WTC11 (cell line): ENCODE measurements at regions not wholly inside any gene's neighbourhood (a gene's known extent, or its start where the extent isn't known, plus 50 kb on each side); places are given as distances from the start of the nearest gene placed in this dataset.

Experiments
- ATAC-seq: fragments of 200-7000 bp; cut with Tn5 transposase; 2 replicates; pipeline ENCODE4 v1.10.0; 2021; ENCODE audit warnings: mild to moderate bottlenecking, moderate library complexity
- CTCF ChIA-PET: fragments of 300-600 bp; sonication (Branson Sonifier 250); formaldehyde crosslinking; loops from one replicate; lab custom pipeline; 2021; ENCODE audit warnings: antibody characterized with exemption; lab: Charles Lee
- POLR2A ChIA-PET: fragments of 350-600 bp; sonication (Branson Sonifier 250); formaldehyde crosslinking; loops from one replicate; lab custom pipeline; 2021; ENCODE audit warnings: antibody characterized with exemption; lab: Charles Lee
- DNase-seq: peaks from one replicate; pipeline ENCODE4 v3.0.0; 2021; ENCODE audit warnings: low spot score
- H3K27ac Mint-ChIP-seq: 2 replicates; pipeline ENCODE4 v1.8.0; 2021; ENCODE audit warnings: mixed read lengths
- H3K27me3 Mint-ChIP-seq: 2 replicates; pipeline ENCODE4 v1.8.0; 2021; ENCODE audit warnings: low read depth, mild to moderate bottlenecking, moderate library complexity, mixed read lengths
- H3K36me3 Mint-ChIP-seq: 2 replicates; pipeline ENCODE4 v1.8.0; 2021; ENCODE audit warnings: mixed read lengths
- H3K4me1 Mint-ChIP-seq: 2 replicates; pipeline ENCODE4 v1.8.0; 2022; ENCODE audit warnings: mixed read lengths
- H3K4me3 Mint-ChIP-seq: 2 replicates; pipeline ENCODE4 v1.8.0; 2021; ENCODE audit warnings: mild to moderate bottlenecking, moderate library complexity, mixed read lengths
- H3K9me3 Mint-ChIP-seq: 2 replicates; pipeline ENCODE4 v1.8.0; 2021; ENCODE audit warnings: mixed read lengths
- CDX4 ChIP-seq: fragments of 250-450 bp; sonication (Bioruptor Pico); IDR thresholded peaks from 2 replicates; pipeline ENCODE4 v1.9.0; 2021; ENCODE audit warnings: moderate library complexity, mild to moderate bottlenecking, inconsistent platforms, borderline replicate concordance
- E2F1 ChIP-seq: sonication (generic); formaldehyde crosslinking; IDR thresholded peaks from 2 replicates; pipeline ENCODE4 v1.8.0; 2022; ENCODE audit warnings: mild to moderate bottlenecking, missing genetic modification reagents
- E2F5 ChIP-seq: sonication (generic); formaldehyde crosslinking; IDR thresholded peaks from 2 replicates; pipeline ENCODE4 v1.8.1; 2022; ENCODE audit warnings: mild to moderate bottlenecking, moderate library complexity, missing genetic modification reagents
- FOXJ3 ChIP-seq: sonication (generic); formaldehyde crosslinking; IDR thresholded peaks from 2 replicates; pipeline ENCODE4 v1.9.0; 2021; ENCODE audit warnings: missing genetic modification reagents, mild to moderate bottlenecking, borderline replicate concordance
- GABPB1 ChIP-seq: sonication (generic); formaldehyde crosslinking; IDR thresholded peaks from 2 replicates; pipeline ENCODE4 v1.8.1; 2023; ENCODE audit warnings: mild to moderate bottlenecking, missing genetic modification reagents
- GRHL2 ChIP-seq: fragments of 250-450 bp; sonication (Bioruptor Pico); IDR thresholded peaks from 2 replicates; pipeline ENCODE4 v1.8.0; 2022; ENCODE audit warnings: mild to moderate bottlenecking, moderate library complexity; ENCODE audit not compliant: insufficient replicate concordance, severe bottlenecking
- GTF2I ChIP-seq: fragments of 250-450 bp; sonication (Bioruptor Pico); conservative IDR thresholded peaks from 2 replicates; pipeline ENCODE4 v1.4.0; 2021; ENCODE audit warnings: mild to moderate bottlenecking
- HMGA2 ChIP-seq: fragments of 250-450 bp; sonication (Bioruptor Pico); IDR thresholded peaks from 2 replicates; pipeline ENCODE4 v1.4.0; 2021; ENCODE audit warnings: mild to moderate bottlenecking, moderate library complexity
- MAX ChIP-seq: sonication (generic); formaldehyde crosslinking; IDR thresholded peaks from 2 replicates; pipeline ENCODE4 v1.8.0; 2022; ENCODE audit warnings: mild to moderate bottlenecking, missing genetic modification reagents
- MLX ChIP-seq: sonication (generic); formaldehyde crosslinking; IDR thresholded peaks from 2 replicates; pipeline ENCODE4 v1.8.1; 2023; ENCODE audit warnings: mild to moderate bottlenecking, missing genetic modification reagents, moderate library complexity
- MYBL2 ChIP-seq: sonication (generic); formaldehyde crosslinking; IDR thresholded peaks from 2 replicates; pipeline ENCODE4 v1.8.1; 2023; ENCODE audit warnings: mild to moderate bottlenecking, moderate library complexity, missing genetic modification reagents
- NFE2L1 ChIP-seq: sonication (generic); formaldehyde crosslinking; IDR thresholded peaks from 2 replicates; pipeline ENCODE4 v1.8.1; 2023; ENCODE audit warnings: missing genetic modification reagents
- RELA ChIP-seq: sonication (generic); formaldehyde crosslinking; IDR thresholded peaks from 2 replicates; pipeline ENCODE4 v1.8.1; 2022; ENCODE audit warnings: missing genetic modification reagents, mild to moderate bottlenecking, borderline replicate concordance
- SOX15 ChIP-seq: fragments of 250-450 bp; sonication (Bioruptor Pico); IDR thresholded peaks from 2 replicates; pipeline ENCODE4 v1.9.0; 2021; ENCODE audit warnings: mild to moderate bottlenecking
- SP1 ChIP-seq: sonication (generic); formaldehyde crosslinking; conservative IDR thresholded peaks from 2 replicates; pipeline ENCODE4 v1.8.1; 2022; ENCODE audit warnings: missing genetic modification reagents
- STAT6 ChIP-seq: sonication (generic); formaldehyde crosslinking; conservative IDR thresholded peaks from 2 replicates; pipeline ENCODE4 v1.8.1; 2023; ENCODE audit warnings: mild to moderate bottlenecking, low read depth, missing genetic modification reagents, moderate library complexity
- TCF7 ChIP-seq: sonication (generic); formaldehyde crosslinking; IDR thresholded peaks from 2 replicates; pipeline ENCODE4 v1.8.0; 2022; ENCODE audit warnings: mild to moderate bottlenecking, low read depth, missing genetic modification reagents, moderate library complexity
- TEAD4 ChIP-seq: sonication (generic); formaldehyde crosslinking; IDR thresholded peaks from 2 replicates; pipeline ENCODE4 v1.8.0; 2022; ENCODE audit warnings: mild to moderate bottlenecking, missing genetic modification reagents
- TP53 ChIP-seq: sonication (generic); formaldehyde crosslinking; IDR thresholded peaks from 2 replicates; pipeline ENCODE4 v1.8.1; 2023; ENCODE audit warnings: mild to moderate bottlenecking, missing genetic modification reagents
- ZBTB21 ChIP-seq: sonication (generic); formaldehyde crosslinking; IDR thresholded peaks from 2 replicates; pipeline ENCODE4 v1.8.1; 2023; ENCODE audit warnings: mild to moderate bottlenecking, missing genetic modification reagents, borderline replicate concordance
- ZNF138 ChIP-seq: sonication (generic); formaldehyde crosslinking; conservative IDR thresholded peaks from 2 replicates; pipeline ENCODE4 v1.8.1; 2022; ENCODE audit warnings: mild to moderate bottlenecking, moderate library complexity, missing genetic modification reagents
- ZNF317 ChIP-seq: sonication (generic); formaldehyde crosslinking; IDR thresholded peaks from 2 replicates; pipeline ENCODE4 v1.8.1; 2023; ENCODE audit warnings: low read depth, mild to moderate bottlenecking, moderate library complexity, missing genetic modification reagents, borderline replicate concordance
- ZNF396 ChIP-seq: fragments of 250-450 bp; sonication (Bioruptor Pico); IDR thresholded peaks from 2 replicates; pipeline ENCODE4 v1.8.0; 2021; ENCODE audit warnings: mild to moderate bottlenecking, moderate library complexity, borderline replicate concordance
- ZNF423 ChIP-seq: fragments of 250-450 bp; sonication (Bioruptor Pico); IDR thresholded peaks from 2 replicates; pipeline ENCODE4 v2.1.2; 2022; ENCODE audit warnings: mild to moderate bottlenecking, moderate library complexity
- ZNF532 ChIP-seq: fragments of 250-450 bp; sonication (Bioruptor Pico); IDR thresholded peaks from 2 replicates; pipeline ENCODE4 v1.9.0; 2021; ENCODE audit warnings: mild to moderate bottlenecking, borderline replicate concordance
- ZNF671 ChIP-seq: fragments of 250-450 bp; sonication (Bioruptor Pico); IDR thresholded peaks from 2 replicates; pipeline ENCODE4 v1.8.0; 2021; ENCODE audit warnings: mild to moderate bottlenecking

- ATAC-seq, result peak; percentile 68
- no peak for TF ChIP-seq E2F1
- no peak for TF ChIP-seq ZNF532 (CRISPR knock-in tag)
- no peak for TF ChIP-seq SOX15
- TF ChIP-seq ZNF317 (CRISPR knock-in tag), result no peak
- no peak for TF ChIP-seq TEAD4 (CRISPR knock-in tag)
- TF ChIP-seq MLX (CRISPR knock-in tag), result no peak
- TF ChIP-seq FOXJ3, result no peak
- no peak for TF ChIP-seq HMGA2 (CRISPR knock-in tag)
- no peak for TF ChIP-seq MAX (CRISPR knock-in tag)
- TF ChIP-seq TCF7 (CRISPR knock-in tag), result no peak
- no peak for TF ChIP-seq ZNF396 (CRISPR knock-in tag)
- TF ChIP-seq ZNF671 (CRISPR knock-in tag), result no peak
- TF ChIP-seq GRHL2 (CRISPR knock-in tag), result no peak
- no peak for TF ChIP-seq MYBL2 (CRISPR knock-in tag)
- no peak for TF ChIP-seq CDX4
- TF ChIP-seq TP53, result no peak
- TF ChIP-seq NFE2L1, result no peak
- no peak for TF ChIP-seq ZNF138 (CRISPR knock-in tag)
These were observed 161.0 kb upstream of the FAM241A start for GRCh38 chr4:111984169-111984819.

GRCh38 chr4:111985426-111985825 is 159.8 kb upstream of the FAM241A start:
- H3K27me3 Mint-ChIP-seq, result no peaks in the 10 kb centered on the region
- H3K9me3 Mint-ChIP-seq, result no peaks in the 10 kb centered on the region
- CTCF ChIA-PET, result no interaction called here
- ATAC-seq, result no peak
- DNase-seq, result no peak
- no peaks in the 10 kb centered on the region for H3K36me3 Mint-ChIP-seq
- no peak overlapping the region for H3K27ac Mint-ChIP-seq
- no peak overlapping the region for H3K4me3 Mint-ChIP-seq
- POLR2A ChIA-PET, result no interaction called here
- H3K4me1 Mint-ChIP-seq, result peaks cover 20% of the 10 kb centered on the region
- TF ChIP-seq E2F5, result no peak
- no peak for TF ChIP-seq SP1 (CRISPR knock-in tag)
- no peak for TF ChIP-seq STAT6 (CRISPR knock-in tag)
- TF ChIP-seq RELA (CRISPR knock-in tag), result no peak
- TF ChIP-seq GTF2I, result no peak
- TF ChIP-seq GABPB1, result no peak
- no peak for TF ChIP-seq ZBTB21 (CRISPR knock-in tag)
- no peak for TF ChIP-seq NFE2L1
- TF ChIP-seq ZNF423, result no peak

More at GRCh38 chr4:111984169-111984819, 161.0 kb upstream of the FAM241A start:
- DNase-seq, result no peak
- H3K27ac Mint-ChIP-seq, result no peak overlapping the region
- POLR2A ChIA-PET, result no interaction called here
- H3K4me1 Mint-ChIP-seq, result peaks cover 20% of the 10 kb centered on the region
- no peaks in the 10 kb centered on the region for H3K27me3 Mint-ChIP-seq
- H3K36me3 Mint-ChIP-seq, result no peaks in the 10 kb centered on the region
- CTCF ChIA-PET, result no interaction called here
- no peaks in the 10 kb centered on the region for H3K9me3 Mint-ChIP-seq
- H3K4me3 Mint-ChIP-seq, result no peak overlapping the region
